Hematopoietic multipotent progenitor cell treated with erythropoietin and hydrocortisone succinate and interleukin-3 and kit ligand, for 17 days (in vitro differentiated cells): ENCODE measurements at regions not wholly inside any gene's neighbourhood (a gene's known extent, or its start where the extent isn't known, plus 50 kb on each side); places are given as distances from the start of the nearest gene placed in this dataset.
"Not testable (repeated sequence)": the region's sequence is repeated elsewhere in the genome, so short reads cannot be mapped to it uniquely, and the experiment has no call there.

ENCODE experiments used
- DNase-seq: peaks from one replicate; pipeline ENCODE4 v3.0.0-alpha.2; 2015; ENCODE audit warnings: low spot score

DNA sequence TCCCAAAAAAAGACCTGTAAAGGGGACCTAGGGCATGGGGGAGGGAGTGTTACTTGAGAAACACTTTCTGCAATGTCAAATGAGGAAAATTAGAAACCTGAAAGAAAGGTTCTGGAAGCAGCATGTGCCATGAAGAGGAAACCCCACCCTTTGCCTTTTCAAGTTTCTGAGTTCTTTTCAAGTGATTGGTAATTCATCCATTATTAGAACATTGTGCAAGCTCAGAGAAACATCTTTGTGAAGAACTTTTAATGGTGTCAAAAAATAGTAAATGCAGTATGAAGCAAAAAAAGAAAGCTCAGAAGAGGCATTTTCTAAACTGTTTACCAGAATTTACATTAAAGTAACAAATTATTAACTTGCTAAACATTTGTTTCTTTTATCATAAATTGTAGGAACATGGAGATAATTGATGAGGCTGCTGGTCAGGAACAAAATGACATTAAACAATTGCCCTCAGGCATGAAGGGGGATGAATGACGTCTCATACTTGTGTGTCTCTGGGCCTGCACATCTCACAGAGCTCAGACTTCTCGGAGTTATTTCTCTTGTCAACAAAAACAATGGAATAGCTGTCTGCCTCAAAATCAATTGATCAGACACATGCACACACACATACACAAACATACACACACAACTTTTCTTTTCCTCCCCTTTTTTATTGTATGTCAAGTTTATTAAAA, 1946.0 kb upstream of the CDH6 start:
- no peak for DNase-seq

DNA sequence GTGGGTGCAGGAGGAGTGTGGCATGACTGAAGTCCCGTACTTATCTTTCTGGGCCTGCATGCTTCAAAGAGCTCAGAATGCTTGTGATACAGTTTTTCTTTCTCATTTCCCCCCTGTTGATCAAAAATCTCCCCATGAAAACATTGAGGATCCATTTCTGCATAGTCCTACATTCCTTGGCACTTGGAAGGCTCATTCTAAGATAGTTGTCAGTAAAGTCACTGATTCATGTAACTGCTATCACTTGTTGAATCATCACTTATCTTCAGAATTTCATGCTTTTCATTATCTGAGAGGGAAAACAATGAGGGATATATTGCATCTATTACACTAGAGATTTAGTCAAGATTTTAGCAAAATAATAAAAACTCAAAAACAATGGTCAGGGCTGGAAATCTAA, 1953.1 kb upstream of the CDH6 start:
- DNase-seq = no peak

DNA sequence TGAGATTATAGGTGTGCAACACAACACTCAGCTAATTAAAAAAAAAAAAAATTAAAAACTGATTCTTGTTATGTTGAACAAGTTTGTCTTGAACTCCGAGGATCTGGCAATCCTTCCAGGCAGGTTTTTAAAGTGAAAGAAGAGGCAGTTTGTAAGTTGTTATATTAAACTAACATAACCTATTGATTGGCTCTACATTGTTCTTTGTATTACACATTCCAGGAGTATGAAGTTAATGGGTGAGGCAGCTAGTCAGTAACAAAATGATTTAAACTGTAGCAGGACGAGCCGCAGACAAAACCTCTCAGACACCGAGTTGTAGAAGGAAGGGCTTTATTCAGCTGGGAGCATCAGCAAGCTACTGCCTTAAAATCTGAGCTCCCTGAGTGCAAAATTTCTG, 1953.9 kb upstream of the CDH6 start:
- DNase-seq = no peak

DNA sequence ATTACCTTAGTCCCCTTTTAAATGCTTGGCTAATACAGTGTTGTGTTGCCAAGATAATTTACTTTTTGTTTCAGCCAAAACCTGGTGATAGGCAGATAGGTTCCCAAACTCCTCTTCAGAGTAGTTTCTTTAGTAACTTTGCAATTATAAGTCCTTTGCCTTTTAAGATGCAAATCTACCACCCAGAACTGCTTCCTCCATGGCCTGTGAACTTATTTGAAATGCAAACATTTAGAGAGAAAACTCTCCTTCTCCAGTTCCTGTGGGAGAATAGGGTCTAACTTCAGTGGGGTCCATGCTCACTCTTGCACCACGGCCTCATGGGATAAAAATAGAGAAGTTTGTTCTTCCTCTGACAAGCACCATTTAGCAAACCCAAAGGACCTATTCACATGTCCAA, 1955.4 kb upstream of the CDH6 start:
- no peak for DNase-seq

DNA sequence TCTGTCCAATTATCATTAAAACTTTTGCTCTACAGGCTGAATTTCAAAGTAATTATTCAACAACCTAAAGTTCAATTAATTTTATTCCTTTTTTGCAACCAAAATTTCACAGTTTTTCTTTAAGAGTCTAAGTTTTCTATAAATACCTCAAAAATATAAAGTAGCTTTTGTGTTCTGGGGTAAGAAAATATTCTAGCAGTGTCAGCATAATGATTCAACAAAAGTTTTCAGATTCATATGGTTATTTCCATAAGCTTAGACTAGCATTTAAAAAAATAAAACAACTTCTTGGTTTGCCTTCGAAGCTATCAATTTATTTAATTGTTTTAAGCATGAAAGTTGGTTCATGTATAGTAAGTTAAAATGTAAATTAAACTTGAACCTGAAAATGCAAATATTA, 1962.3 kb upstream of the CDH6 start:
- no peak for DNase-seq

DNA sequence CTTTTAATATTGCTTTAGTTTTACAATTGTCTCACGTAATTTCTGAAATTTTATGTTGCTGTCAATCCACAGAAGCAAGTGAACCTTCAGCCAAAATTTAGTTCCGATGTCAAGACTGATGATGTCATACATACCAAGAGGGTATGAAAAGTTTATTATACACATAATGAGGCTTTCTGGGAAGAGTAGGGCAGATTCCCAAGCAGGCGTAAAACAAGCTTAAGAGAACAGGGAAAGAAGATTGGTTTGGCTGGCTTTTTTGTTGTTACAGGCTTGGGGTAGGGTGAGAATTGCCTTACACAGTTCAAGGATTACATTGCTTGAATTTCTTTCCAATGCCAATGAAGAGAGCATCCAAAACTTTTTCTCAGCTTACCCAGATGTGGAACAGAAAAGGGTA, 1962.9 kb upstream of the CDH6 start:
- no peak for DNase-seq

DNA sequence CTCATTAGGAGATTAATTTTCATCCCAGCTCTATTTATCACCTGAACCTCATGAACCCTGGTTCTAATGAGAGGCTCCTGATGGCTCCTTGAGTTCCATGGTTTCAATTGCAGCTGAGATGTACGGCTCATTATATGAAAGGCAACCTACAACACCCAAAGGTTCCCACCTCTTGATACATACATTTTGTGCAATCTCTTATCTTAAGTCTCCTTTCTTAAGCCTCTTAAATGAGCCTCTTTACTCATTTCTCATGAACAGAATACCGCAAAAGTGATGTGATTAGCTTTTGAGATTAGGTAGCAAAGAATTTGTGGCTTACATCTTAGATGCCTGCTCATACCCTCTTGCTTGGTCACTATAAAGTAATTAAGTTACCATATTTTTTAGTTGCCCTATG, 1964.0 kb upstream of the CDH6 start:
- DNase-seq = no peak

DNA sequence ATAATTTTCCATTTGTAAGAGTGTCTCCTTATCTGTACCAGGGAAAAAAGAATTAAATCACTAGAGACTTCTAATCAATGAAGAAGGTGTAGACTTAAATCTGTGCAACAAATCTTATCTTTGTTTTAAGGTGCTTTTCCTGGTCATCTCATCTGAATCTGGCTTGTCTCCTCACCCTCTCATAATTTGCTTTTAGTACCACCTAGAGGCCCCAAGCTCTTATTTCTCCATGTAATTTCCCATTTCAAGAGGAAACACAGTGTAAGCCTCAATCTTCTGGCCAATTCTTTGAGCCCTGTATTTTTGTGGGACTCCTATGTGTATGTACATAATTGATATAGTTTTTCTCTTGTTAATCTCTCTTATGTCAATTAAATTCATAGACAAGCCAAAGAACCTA, 1975.3 kb upstream of the CDH6 start:
- no peak for DNase-seq

DNA sequence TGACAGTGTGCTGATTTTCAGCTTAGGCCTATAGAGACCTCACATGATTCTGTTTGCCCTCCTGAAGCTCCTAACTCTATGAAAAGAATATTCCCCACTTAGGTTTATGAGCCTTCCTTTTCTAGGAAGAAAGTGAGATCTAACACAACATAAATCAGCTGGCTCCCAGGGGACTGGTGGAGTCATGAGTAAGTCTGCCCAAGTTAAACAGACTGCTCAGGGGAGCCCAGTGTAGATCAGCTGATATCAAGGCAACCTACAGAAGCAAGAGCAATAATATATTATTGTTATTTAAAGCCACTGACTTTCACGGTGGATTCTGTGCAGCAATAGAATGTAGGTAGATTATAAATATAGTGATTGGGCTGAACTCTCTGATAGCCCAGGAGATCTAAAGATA, 1978.6 kb upstream of the CDH6 start:
- DNase-seq = no peak

DNA sequence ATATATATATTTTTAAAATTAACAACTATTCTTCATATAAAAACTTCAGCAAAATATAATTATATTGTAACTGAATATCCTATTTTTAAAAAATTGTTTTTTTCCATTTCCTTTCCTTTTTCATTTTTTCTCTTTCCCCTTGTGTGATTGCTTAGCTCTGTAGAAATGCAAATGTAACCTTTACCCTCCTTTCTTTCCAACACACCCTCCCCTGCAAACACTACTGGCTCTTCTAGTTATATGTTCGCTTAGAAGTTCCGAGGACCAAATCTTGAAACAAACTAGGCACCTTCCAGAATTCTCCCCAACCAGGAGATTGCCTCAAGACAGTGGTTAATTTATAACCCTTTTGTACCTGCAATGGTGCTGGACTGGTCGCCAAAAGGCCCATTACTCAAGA, 1980.0 kb upstream of the CDH6 start:
- DNase-seq = no peak

DNA sequence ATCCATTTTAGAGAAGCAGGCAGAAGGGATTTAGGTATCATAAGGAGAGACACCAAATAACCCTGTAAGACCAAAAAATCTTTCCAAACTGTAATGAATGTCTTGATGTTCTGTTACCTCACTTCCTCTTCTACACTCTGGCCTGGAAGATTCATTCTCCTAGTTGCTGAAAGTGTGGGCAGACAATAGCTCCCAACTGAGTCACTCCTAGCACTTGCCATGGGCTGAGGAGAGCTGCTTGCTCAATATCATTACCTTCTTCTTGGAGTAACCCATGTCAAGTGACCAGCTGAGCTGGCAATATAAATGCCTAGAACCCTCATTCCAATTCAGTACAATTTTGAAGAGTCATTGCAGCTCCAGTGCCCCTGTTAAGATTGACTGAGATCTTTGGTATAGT, 1985.5 kb upstream of the CDH6 start:
- DNase-seq = no peak

DNA sequence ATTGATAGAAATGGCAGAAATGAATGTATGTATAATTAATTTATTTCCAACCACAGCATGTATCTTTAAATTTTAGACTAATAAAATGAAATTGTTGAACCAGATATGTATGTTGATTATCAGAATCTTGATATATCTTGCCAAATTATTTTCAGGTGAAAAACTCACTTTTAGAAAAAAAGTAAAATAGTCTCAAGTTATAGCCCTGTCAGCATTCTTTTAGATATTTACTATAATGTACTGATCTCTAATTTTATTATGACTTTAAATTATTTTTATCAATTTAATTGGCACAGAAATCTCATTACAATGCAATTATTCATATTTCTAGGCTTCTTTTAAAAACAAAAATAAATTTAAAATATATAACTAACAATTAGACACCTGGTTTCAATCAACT, 1990.4 kb upstream of the CDH6 start:
- no peak for DNase-seq

DNA sequence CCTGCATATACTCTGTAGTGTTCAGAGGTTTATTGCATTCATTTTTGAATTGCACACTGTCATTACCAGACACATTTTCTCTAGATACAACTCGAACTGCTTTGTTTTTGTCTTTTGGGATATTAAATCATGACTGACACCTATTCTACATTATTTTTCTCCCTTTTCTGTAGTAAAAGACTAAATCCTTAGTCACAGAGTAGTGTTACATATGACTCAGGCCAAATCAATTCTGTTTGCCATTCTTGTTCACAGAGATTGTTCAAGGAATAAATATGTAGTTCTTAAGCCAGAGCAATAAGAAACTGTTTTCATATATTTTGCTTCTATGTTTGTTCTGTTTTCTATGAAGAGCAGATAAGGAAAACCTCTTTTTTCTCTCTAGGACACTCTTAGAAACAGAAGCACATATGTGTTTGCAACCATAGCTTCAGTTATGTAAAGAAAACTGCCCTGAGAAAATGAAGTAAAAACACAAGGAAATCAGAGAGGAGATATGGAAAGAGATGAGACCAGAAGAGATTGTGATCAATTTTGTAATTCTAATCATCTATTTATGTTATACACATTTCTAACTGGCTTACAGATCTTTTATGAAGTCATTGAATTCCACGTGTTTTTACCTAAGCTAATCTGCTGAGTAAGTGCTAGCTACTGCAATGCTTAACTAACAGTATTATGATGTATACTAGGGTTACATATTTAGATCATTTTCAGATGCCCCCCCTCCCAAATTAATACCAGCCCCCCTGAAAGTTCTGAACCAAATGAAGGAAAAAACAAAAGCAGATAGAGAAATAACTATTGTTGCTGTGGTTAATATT, 1995.6 kb upstream of the CDH6 start:
- DNase-seq = no peak

DNA sequence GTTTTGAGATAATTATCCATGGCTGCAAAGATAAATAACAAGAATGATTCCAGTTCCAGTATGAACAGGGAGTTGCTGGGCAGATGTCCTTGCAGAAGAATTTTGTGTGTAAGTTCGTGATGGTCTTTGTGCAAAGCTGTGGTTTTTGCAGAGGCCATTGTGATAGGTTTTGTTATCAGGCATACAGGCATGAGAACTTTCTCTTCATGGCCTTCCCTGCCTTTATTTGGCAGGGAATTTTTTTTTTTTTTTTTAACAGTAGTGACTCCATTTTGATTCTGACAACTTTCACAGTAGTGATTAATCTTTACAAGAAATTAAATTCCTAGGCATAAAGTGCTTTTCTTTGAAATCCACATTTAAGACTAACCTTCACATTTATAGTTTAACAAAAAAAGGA, 1999.5 kb upstream of the CDH6 start:
- DNase-seq = no peak

DNA sequence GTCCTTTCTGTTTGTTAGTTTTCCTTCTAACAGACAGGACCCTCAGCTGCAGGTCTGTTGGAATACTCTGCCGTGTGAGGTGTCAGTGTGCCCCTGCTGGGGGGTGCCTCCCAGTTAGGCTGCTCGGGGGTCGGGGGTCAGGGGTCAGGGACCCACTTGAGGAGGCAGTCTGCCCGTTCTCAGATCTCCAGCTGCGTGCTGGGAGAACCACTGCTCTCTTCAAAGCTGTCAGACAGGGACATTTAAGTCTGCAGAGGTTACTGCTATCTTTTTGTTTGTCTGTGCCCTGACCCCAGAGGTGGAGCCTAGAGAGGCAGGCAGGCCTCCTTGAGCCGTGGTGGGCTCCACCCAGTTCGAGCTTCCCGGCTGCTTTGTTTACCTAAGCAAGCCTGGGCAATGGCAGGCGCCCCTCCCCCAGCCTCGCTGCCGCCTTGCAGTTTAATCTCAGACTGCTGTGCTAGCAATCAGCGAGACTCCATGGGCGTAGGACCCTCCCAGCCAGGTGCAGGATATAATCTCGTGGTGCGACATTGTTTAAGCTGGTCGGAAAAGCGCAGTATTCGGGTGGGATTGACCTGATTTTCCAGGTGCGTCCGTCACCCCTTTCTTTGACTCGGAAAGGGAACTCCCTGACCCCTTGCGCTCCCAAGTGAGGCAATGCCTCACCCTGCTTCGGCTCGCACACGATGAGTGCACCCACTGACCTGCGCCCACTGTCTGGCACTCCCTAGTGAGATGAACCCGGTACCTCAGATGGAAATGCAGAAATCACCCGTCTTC, 2002.0 kb upstream of the CDH6 start:
- DNase-seq = not testable (repeated sequence)

DNA sequence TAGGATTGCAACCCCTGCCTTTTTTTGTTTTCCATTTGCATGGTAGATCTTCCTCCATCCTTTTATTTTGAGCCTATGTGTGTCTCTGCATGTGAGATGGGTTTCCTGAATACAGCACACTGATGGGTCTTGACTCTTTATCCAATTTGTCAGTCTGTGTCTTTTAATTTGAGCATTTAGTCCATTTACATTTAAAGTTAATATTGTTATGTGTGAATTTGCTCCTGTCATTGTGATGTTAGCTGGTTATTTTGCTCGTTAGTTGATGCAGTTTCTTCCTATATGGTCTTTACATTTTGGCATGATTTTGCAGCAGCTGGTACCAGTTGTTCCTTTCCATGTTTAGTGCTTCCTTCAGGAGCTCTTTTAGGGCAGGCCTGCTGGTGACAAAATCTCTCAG, 2003.1 kb upstream of the CDH6 start:
- not testable (repeated sequence) for DNase-seq

DNA sequence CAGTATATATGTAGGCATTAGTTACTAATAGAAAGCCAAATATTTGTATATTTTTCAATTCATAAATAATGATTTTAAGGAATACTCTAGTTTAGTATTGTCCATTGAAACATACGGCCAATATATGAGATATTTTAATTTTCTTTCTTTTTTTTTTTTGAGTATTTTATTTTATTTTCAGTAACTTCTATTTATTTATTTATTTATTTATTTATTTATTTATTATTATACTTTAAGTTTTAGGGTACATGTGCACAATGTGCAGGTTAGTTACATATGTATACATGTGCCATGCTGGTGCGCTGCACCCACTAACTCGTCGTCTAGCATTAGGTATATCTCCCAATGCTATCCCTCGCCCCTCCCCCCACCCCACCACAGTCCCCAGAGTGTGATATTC, 2007.1 kb upstream of the CDH6 start:
- not testable (repeated sequence) for DNase-seq

DNA sequence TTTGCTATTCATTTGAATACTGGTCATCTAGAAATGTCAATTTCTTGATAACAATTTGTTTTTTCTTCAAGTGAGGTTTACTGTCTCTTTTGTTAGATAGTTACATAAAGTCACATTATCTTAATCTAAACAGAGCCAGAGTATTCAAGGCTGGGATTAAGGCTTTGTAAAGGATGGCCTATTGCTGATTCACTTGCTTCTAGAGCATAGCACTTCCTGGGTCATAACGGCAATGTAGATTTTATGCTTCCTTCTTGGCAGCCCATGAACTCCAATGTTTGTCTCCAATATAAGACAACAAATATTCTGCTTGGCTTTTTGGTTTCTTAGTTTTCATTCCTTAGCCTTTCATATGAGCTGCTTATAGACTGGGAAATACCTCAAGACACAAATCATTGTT, 2007.9 kb upstream of the CDH6 start:
- no peak for DNase-seq

DNA sequence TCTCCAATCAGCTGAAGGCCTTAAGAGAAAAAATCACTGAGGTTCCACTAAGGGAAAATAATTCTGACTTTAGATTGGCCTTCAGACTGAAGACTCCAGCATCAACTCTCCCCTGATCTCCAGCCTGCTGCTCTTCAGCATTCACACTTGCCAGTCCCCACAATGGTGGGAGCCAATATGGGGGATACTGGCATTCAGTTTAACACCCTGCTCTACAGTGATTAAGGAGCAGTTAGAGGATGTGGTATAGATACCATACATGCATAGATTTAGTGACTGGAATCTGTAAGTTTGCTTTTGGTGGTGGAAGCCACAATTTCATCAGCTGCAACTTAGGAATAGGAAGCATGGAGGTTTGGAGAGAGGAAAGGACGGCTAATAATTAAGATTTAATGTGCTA, 2017.7 kb upstream of the CDH6 start:
- DNase-seq = no peak

DNA sequence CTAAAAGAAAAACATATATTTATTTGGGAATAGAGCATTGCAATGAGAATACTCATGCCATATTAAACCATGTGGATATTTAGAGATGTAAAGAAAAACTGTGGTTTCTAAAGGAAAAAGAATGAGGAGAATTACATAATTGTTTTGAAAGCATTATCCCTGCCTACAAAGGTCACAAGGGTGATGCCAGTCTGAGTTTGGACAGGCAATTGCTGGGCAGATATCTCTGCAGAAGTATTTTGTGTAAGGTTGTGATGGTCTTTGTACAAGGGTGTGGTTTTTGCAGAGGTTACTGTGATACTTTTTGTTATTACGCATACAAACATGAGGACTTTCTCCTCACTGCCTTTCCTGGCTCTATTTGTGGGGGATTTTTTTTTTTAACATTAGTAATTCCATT, 2022.9 kb upstream of the CDH6 start:
- no peak for DNase-seq

DNA sequence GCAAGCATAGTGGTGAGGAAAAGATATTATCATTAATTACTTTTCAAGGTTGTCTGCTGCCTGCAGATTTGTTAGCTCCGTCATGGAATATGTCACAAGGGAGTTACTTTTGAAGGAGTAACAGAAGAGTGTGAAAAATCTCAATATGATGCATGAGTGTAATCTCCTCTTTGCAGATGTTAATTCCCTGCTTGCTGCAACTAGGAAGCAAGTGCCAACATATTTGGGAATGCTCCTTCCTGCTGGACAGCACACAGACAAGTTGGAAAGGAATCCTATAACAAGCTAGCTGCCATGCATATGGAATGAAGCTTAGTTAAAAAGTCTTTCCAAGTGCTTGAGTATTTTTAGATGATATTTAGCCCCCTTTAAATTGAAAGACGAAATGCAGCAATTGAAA, 2023.6 kb upstream of the CDH6 start:
- no peak for DNase-seq

DNA sequence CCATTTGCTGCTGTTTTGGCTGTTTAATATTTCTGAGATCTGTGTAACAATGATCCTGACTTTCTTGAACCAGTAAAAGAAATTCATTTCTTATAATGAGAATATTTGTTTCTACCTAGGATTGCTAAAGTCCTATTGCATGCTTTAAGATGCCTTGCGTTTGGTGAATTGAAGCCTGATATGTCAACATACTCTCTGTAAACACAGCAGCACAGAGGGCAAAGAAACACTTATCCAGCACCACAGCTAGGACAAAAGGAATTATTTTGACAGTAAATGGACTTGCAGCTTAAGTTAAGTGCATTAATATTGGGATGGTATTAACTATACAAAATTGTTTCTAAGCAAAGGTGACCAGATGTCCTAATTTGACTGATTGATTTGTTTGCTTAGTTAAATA, 2031.2 kb upstream of the CDH6 start:
- no peak for DNase-seq
